ENCODE measurements at regions not wholly inside any gene's neighbourhood (a gene's known extent, or its start where the extent isn't known, plus 50 kb on each side); places are given as distances from the start of the nearest gene placed in this dataset. TPM values are rescaled to one million over a fixed set of nuclear protein-coding genes. Genes with fewer than 3 reads are reported as not detected.
"Not testable (repeated sequence)": the region's sequence is repeated elsewhere in the genome, so short reads cannot be mapped to it uniquely, and the experiment has no call there.

GRCh38 chr2:216757532-216757931, 62.2 kb upstream of the IGFBP5 start:
- ATAC-seq (ENCODE audit: low FRiP score) = no peak
- no peak for DNase-seq (ENCODE audit: low spot score)
- TF ChIP-seq, protein P1, sequence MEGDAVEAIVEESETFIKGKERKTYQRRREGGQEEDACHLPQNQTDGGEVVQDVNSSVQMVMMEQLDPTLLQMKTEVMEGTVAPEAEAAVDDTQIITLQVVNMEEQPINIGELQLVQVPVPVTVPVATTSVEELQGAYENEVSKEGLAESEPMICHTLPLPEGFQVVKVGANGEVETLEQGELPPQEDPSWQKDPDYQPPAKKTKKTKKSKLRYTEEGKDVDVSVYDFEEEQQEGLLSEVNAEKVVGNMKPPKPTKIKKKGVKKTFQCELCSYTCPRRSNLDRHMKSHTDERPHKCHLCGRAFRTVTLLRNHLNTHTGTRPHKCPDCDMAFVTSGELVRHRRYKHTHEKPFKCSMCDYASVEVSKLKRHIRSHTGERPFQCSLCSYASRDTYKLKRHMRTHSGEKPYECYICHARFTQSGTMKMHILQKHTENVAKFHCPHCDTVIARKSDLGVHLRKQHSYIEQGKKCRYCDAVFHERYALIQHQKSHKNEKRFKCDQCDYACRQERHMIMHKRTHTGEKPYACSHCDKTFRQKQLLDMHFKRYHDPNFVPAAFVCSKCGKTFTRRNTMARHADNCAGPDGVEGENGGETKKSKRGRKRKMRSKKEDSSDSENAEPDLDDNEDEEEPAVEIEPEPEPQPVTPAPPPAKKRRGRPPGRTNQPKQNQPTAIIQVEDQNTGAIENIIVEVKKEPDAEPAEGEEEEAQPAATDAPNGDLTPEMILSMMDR (IDR thresholded peaks at IDR 0.05) = no peak

DNA sequence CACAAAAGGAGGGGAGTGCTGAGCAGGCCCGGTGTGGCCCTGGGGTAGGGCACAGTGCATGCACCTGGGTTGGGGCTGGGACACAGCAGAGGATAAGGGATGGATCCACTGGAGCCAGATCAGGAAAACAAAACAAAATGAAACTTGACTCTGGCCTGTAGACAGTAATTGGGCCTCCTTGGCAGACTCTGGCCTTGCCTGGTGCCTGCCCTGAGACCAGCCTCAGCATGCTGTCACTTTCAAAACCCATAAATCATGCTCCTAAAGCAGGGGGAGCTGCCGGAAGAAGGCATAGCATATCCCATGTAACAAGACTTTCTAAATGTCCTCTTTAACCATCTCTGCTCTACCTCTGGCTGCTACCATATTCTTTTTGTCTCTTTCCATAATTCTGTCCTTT, 61.1 kb upstream of the IGFBP5 start:
- DNase-seq (ENCODE audit: low spot score) = no peak
- ATAC-seq (ENCODE audit: low FRiP score) = no peak
- TF ChIP-seq, protein P1 (IDR thresholded peaks at IDR 0.05) = no peak

GRCh38 chr2:216754812-216755211, 59.5 kb upstream of the IGFBP5 start:
- TF ChIP-seq, protein P1 (IDR thresholded peaks at IDR 0.05) = no peak
- DNase-seq (ENCODE audit: low spot score) (no peak), ATAC-seq (ENCODE audit: low FRiP score) (no peak)

GRCh38 chr2:216754336-216754735, 59.0 kb upstream of the IGFBP5 start:
- ATAC-seq (ENCODE audit: low FRiP score) (no peak), DNase-seq (ENCODE audit: low spot score) (no peak)
- TF ChIP-seq, protein P1 (IDR thresholded peaks at IDR 0.05) = no peak

DNA sequence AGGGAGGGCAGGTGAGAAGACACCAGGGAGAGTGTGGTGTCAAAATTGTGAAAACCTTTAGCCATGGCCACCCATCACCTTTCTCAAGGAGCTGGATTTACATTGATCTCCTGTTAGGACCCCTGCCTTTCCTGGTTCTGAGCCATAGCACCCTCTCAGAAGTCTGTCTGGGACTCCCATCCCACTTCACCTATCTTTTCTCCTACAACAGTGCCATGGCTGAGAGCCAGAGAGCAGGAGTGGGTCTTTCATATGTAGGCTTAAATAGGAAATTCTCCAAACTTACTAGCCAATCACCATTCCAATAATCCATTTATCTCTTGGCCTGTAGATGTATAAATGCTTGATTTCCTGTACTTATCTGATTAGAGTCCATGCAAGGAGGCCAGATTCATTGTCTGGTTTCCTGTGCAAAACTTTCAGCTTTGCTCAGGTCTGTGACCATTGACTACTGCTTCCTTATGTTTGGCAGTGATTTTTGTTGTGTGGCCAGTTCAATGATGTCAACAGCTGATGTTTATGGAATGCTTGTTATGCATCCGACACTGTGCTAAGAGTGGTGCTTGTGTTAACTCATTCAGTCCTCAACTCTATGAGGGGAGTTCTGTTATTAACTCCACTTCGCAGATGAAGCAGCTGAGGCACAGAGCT, 57.6 kb upstream of the IGFBP5 start:
- TF ChIP-seq, protein P1 (IDR thresholded peaks at IDR 0.05) = no peak
- DNase-seq (ENCODE audit: low spot score) = no peak
- ATAC-seq (ENCODE audit: low FRiP score) = no peak

- not testable (repeated sequence) for ATAC-seq (ENCODE audit: low FRiP score)
Measured at GRCh38 chr2:216750750-216751149, 55.4 kb upstream of the IGFBP5 start.

GRCh38 chr2:216746268-216746667, 50.9 kb upstream of the IGFBP5 start:
- not testable (repeated sequence) for DNase-seq (ENCODE audit: low spot score); ATAC-seq (ENCODE audit: low FRiP score)

More at GRCh38 chr2:216750750-216751149, 55.4 kb upstream of the IGFBP5 start:
- DNase-seq (ENCODE audit: low spot score) = not testable (repeated sequence)

DNA sequence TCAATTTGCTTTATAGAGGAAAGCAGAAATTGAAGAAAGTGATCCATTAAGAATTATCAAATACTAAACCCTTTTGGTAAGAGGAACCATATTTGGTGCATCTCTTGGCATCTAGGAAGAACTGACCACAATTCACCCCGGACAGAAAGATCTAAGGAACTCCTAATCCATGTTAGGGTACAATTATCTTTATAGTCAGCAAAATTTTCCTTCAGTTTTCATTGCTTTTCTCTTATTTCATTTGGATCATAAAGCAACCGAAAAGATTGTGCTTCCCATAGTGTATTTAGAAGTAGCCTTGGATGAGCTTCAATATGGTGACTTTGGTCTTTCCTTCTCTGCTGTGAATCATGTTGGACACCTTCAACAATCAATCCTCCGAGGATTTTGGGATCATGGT, 50.1 kb upstream of the IGFBP5 start:
- DNase-seq (ENCODE audit: low spot score) (no peak), ATAC-seq (ENCODE audit: low FRiP score) (no peak)
- TF ChIP-seq, protein P1 (IDR thresholded peaks at IDR 0.05) = no peak

Small RNA genes lying in the stretch of these regions (small RNA-seq; reads per million reads assigned to genes)
- gene RNA5SP120 = not detected

All from omental fat pad (tissue), 3 donors.